HFF-Myc (cell line): ENCODE measurements at regions not wholly inside any gene's neighbourhood (a gene's known extent, or its start where the extent isn't known, plus 50 kb on each side); places are given as distances from the start of the nearest gene placed in this dataset.

Source experiments
- DNase-seq: peaks from one replicate; pipeline ENCODE4 v3.0.0-alpha.2; 2011; ENCODE audit warnings: low read depth; ENCODE audit errors: extremely low read depth
- H3K4me3 ChIP-seq: replicated peaks from 2 replicates; pipeline ENCODE4 v1.5.1; 2011; ENCODE audit warnings: low read depth, mild to moderate bottlenecking, control low read depth, low read length
- TF ChIP-seq, protein P1 (sequence below): IDR thresholded peaks from 2 replicates; pipeline ENCODE4 v1.5.1; 2012; ENCODE audit warnings: mild to moderate bottlenecking, low read depth, low read length, control low read depth; ENCODE audit errors: missing control alignments

DNA sequence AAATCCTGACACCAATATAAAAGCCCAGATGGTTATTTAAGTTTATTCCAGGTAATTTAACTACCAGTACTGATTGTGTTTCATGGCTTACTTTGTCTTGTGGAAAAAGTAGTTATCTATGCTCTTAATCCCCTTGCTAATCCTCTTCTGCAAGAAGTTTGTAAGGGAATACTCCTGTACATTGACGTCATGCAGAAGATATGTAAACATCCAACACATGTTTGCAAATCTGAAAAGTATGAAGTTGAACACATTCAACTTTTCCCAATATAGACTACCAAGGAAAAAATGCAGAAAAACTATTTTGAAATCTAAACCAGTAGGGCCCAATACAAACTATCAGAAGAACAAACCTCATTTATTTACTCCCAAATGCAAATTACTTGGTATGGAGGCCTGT, 56.3 kb upstream of the ELL2 start:
- peak; percentile 63 for DNase-seq
- TF ChIP-seq, protein P1, sequence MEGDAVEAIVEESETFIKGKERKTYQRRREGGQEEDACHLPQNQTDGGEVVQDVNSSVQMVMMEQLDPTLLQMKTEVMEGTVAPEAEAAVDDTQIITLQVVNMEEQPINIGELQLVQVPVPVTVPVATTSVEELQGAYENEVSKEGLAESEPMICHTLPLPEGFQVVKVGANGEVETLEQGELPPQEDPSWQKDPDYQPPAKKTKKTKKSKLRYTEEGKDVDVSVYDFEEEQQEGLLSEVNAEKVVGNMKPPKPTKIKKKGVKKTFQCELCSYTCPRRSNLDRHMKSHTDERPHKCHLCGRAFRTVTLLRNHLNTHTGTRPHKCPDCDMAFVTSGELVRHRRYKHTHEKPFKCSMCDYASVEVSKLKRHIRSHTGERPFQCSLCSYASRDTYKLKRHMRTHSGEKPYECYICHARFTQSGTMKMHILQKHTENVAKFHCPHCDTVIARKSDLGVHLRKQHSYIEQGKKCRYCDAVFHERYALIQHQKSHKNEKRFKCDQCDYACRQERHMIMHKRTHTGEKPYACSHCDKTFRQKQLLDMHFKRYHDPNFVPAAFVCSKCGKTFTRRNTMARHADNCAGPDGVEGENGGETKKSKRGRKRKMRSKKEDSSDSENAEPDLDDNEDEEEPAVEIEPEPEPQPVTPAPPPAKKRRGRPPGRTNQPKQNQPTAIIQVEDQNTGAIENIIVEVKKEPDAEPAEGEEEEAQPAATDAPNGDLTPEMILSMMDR: no peak

DNA sequence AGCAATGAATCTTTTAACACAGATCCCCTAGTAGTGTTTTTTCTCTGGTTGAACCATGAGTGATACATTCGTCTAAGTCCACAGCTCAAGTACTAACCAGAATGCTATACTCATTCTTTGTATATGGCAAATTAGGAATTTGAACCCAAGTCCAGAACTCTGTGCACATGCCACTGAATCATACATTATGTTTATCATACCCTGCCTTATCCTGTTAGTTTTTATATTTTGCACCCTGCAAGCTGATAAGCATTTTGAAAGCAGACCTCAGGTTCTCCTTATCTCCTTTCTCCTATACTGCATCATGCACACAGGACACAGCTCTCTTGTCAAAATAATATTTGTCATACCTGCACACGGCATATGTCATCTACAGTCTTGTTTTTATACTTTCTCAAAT, 54.6 kb upstream of the ELL2 start:
- TF ChIP-seq, protein P1: no peak
- no peak for DNase-seq
- H3K4me3 ChIP-seq: no peak overlapping the region

More for the DNA sequence above, 56.3 kb upstream of the ELL2 start:
- no peak overlapping the region for H3K4me3 ChIP-seq

DNA sequence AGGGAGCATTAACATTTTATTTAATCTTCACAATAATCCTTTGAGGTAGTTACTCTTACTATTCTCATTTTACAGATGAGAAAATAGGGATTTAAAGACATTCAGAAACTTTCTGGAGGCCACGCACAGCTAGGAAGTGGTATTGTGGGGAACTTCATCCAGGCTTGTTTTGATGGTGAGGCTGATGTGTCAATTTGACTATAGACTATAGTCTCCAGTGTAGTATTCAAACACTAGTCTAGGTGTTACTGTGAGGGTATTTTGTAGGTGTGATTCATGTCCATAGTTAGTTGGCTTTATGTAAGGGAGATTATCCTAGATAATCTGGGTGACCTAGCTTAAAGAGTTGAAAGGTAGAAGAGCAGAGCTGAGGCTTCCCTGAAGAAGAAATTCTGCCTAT, 54.1 kb upstream of the ELL2 start:
- no peak for DNase-seq

DNA sequence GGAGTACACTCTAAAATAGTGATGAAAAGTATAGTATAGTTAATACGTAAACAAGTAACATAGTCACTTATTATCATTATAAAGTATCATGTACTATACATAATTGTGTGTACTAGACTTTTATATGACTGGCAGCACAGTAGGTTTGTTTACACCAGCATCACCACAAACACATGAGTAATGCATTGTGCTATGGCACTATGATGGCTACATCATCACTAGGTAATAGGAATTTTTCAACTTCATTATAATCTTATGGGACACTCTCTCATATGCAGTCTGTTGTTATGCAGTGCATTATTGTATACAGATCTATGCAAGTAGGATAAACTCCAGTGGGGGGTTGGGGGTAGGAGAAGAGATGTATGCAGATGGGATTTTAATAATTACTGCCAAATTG, 52.7 kb upstream of the ELL2 start:
- DNase-seq: no peak
- no peak overlapping the region for H3K4me3 ChIP-seq
- TF ChIP-seq, protein P1: no peak

More for the DNA sequence above, 54.1 kb upstream of the ELL2 start:
- TF ChIP-seq, protein P1: no peak
- no peak overlapping the region for H3K4me3 ChIP-seq

DNA sequence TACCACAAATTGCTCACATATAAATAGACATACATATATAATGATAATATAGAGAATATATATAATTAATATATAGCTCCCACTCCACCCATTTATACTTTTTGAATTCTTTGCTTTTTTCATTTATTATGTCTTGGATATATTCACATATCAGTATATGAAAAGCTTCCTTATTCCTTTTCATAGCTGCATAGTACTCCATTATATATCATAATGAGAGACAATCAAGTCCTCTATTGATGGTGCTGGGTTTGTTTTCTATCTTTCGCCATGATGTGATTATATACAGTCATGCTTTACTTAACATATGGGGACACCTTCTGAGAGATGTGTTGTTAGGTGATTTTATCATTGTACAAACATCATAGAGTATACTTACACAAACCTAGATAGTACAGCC, 51.6 kb upstream of the ELL2 start:
- DNase-seq: no peak
- no peak overlapping the region for H3K4me3 ChIP-seq

DNA sequence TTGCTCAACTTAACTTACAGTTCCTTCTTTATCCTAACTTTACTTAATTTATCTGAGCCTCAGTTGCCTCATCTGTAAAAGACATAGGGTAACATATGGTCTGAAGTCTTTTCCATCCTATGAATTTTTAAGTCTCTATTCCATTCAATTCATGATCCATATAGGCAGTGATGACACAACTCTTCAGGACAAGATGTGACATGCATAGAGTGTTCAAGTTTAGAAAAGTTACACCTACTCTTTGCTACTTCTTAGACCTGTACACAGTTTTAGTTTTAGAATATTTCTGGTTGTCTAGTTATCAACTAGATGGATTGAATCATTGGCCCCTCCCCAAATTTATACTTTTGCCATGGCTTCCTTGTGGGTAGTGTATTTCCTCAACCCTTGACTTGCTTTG, 50.7 kb upstream of the ELL2 start:
- no peak for DNase-seq
- no peak overlapping the region for H3K4me3 ChIP-seq
- TF ChIP-seq, protein P1: no peak

More for the DNA sequence above, 51.6 kb upstream of the ELL2 start:
- TF ChIP-seq, protein P1: no peak
